Stomach (tissue), 8 donors: ENCODE measurements at regions not wholly inside any gene's neighbourhood (a gene's known extent, or its start where the extent isn't known, plus 50 kb on each side); places are given as distances from the start of the nearest gene placed in this dataset.

ENCODE experiments used
- DNase-seq, 2 donors: peaks; one replicate each; pipeline versions ENCODE4 v3.0.0 to v3.0.0-alpha.2; 2013 to 2019
- H3K27ac ChIP-seq, 5 donors: fragments of 200-600 bp in 4 of 5; sonication (generic) in 4 of 5; one replicate each; pipeline ENCODE4 v1.5.1; 2013 to 2019; ENCODE audit warnings: mild to moderate bottlenecking in 1 of 5, moderate library complexity in 1 of 5
- H3K27me3 ChIP-seq, 3 donors: fragments of 200-600 bp; sonication (generic); one replicate each; pipeline ENCODE4 v1.5.1; 2017 to 2019; ENCODE audit warnings: mixed run types in 1 of 3
- H3K36me3 ChIP-seq, 4 donors: fragments of 200-600 bp; sonication (generic); 1 replicate in 3 of 4; 2 replicates in 1 of 4; pipeline ENCODE4 v1.5.1; 2016 to 2019
- H3K4me1 ChIP-seq, 4 donors: fragments of 200-600 bp; sonication (generic); one replicate each; pipeline ENCODE4 v1.5.1; 2016 to 2019
- H3K4me3 ChIP-seq, 4 donors: fragments of 200-600 bp; sonication (generic) in 3 of 4; one replicate each; pipeline ENCODE4 v1.5.1; 2016 to 2019; ENCODE audit warnings: mild to moderate bottlenecking in 1 of 4
- H3K9me3 ChIP-seq, 4 donors: fragments of 200-600 bp; sonication (generic); one replicate each; pipeline ENCODE4 v1.5.1; 2016 to 2019
- CTCF ChIP-seq, 7 experiments: fragments of 450-650 bp in 4 of 7; fragments of 200-600 bp in 3 of 7; sonication (generic) in 3 of 7; IDR thresholded peaks; one replicate each; pipeline ENCODE4 v1.5.1; 2016 to 2019; ENCODE audit warnings: antibody characterized with exemption in 7 of 7, control low read depth in 2 of 7, mild to moderate bottlenecking in 1 of 7
- EP300 ChIP-seq: sonication (generic); formaldehyde crosslinking; IDR thresholded peaks from one replicate; pipeline ENCODE4 v1.6.1; 2017; ENCODE audit warnings: antibody characterized with exemption
- POLR2A ChIP-seq, 4 donors: fragments of 450-650 bp; IDR thresholded peaks; one replicate each; pipeline ENCODE4 v1.6.1; 2016; ENCODE audit warnings: antibody characterized with exemption in 4 of 4, control low read depth in 2 of 4, mild to moderate bottlenecking in 1 of 4, moderate library complexity in 1 of 4
- POLR2AphosphoS5 ChIP-seq, 3 donors: sonication (generic); formaldehyde crosslinking; IDR thresholded peaks; one replicate each; pipeline ENCODE4 v1.6.1; 2016; ENCODE audit warnings: antibody characterized with exemption in 3 of 3
- WGBS, 5 donors: extraction: QIAGEN DNeasy Blood & Tissue Kit in 3 of 5; methylation state at CpG; one replicate each; pipeline versions ENCODE4 v1.1.5 to v1.1.7; 2013 to 2018; 5-methylcytosine and 5-hydroxymethylcytosine counted together
- intact Hi-C: fragments of 100-400 bp; cut with DNase I; formaldehyde crosslinking; loops from one replicate; pipeline ENCODE4 v1.15.1; 2023; ENCODE audit warnings: low total_unique reads
- donor health status: healthy with polysubstance abuse.
- donor health status: Bipolar disorder and iron deficiency.
- donor health status: healthy.

- no peaks in the 10 kb centered on the region for H3K4me1 ChIP-seq
- 35 to 63% (median 55%) methylated on average over 4 of the region's 4 CpGs for WGBS, 5 donors
- H3K27ac ChIP-seq = no peak overlapping the region
- intact Hi-C loops = no loop called here
- H3K27me3 ChIP-seq = no peaks in the 10 kb centered on the region
- no peak overlapping the region for H3K4me3 ChIP-seq
- H3K9me3 ChIP-seq = no peaks in the 10 kb centered on the region
- TF ChIP-seq POLR2AphosphoS5 (IDR thresholded peaks at IDR 0.05) (no peak), CTCF (IDR thresholded peaks at IDR 0.05) (no peak), POLR2A (IDR thresholded peaks at IDR 0.05) (no peak), EP300 (no peak)
- DNase-seq = no peak
- H3K36me3 ChIP-seq = no peaks in the 10 kb centered on the region
Observed at GRCh38 chr9:118295413-118295812, 591.2 kb downstream of the TLR4 start.

DNA sequence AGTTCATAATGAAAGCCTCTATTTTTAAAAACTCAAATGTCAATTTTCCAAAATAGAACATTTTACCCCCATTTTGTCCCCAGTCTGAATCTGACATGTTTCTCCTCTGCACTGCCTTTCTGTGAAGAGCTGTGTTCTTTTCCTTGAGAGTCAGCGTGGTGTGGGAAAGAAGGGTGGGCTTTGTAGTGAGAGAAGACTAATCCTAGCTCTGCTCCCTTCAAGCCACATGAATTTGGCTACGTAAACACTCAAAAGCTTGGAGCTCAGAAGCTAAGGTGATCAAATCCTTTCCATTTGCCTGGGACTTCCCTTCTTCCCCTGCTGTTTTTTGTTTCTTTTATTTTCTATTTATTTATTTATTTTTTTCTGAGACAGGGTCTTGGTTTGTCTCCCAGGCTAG lies 598.5 kb downstream of the TLR4 start:
- no peak for DNase-seq
- intact Hi-C loops = no loop called here
- no peak overlapping the region for H3K27ac ChIP-seq
- TF ChIP-seq POLR2A (IDR thresholded peaks at IDR 0.05) (no peak), POLR2AphosphoS5 (IDR thresholded peaks at IDR 0.05) (no peak), EP300 (no peak), CTCF (IDR thresholded peaks at IDR 0.05) (no peak)
- no peaks in the 10 kb centered on the region for H3K36me3 ChIP-seq
- H3K9me3 ChIP-seq = no peaks in the 10 kb centered on the region
- WGBS, 5 donors = 51 to 81% (median 71%) methylated on average over 2 of the region's 2 CpGs
- no peak overlapping the region for H3K4me3 ChIP-seq
- H3K4me1 ChIP-seq = no peaks in the 10 kb centered on the region
- H3K27me3 ChIP-seq = no peaks in the 10 kb centered on the region

DNA sequence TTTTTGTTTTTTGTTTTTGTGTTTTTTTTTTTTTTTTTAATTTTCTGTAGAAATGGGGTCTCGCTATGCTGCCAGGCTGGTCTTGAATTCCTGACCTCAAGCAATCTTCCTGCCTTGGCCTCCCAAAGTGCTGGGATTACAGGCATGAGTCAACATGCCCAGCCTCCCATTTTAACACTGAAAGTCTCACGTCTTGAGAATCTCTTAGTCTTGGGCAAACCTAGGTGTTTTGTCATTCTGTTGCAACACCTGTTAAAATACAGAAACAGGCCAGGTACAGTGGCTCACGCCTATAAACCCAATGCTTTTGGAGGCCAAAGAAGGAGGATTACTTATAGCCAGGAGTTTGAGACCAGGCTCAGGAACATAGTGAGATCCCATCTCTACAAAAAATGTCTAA lies 599.0 kb downstream of the TLR4 start:
- 49 to 75% (median 62%) methylated on average over 3 of the region's 3 CpGs for WGBS, 5 donors
- no peak overlapping the region for H3K27ac ChIP-seq
- TF ChIP-seq POLR2AphosphoS5 (IDR thresholded peaks at IDR 0.05) (no peak), EP300 (no peak), POLR2A (IDR thresholded peaks at IDR 0.05) (no peak), CTCF (IDR thresholded peaks at IDR 0.05) (no peak)
- intact Hi-C loops = no loop called here
- DNase-seq = no peak
- no peaks in the 10 kb centered on the region for H3K36me3 ChIP-seq
- no peaks in the 10 kb centered on the region for H3K9me3 ChIP-seq
- H3K27me3 ChIP-seq = no peaks in the 10 kb centered on the region
- H3K4me1 ChIP-seq = no peaks in the 10 kb centered on the region
- no peak overlapping the region for H3K4me3 ChIP-seq

DNA sequence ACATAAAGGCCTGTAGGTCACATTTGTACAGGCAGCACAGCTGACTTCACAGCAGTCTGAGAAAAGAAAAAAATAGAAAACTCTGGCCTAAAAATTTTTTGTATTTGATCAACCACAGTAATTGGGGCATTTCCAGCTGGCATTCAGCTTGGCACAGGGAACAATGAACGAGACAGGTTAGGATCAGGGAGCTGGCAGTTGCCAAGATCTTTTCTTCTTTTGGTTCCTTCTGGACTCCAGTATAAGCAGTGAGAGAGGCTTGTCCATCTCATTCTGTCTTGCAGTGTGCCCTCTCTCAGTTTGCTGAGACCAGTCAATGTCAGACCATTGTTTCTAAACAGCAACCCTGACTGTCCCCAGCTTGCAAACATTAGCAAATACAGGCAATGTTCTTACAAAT lies 601.1 kb downstream of the TLR4 start:
- no peak overlapping the region for H3K4me3 ChIP-seq
- no peaks in the 10 kb centered on the region for H3K9me3 ChIP-seq
- H3K27me3 ChIP-seq = no peaks in the 10 kb centered on the region
- H3K27ac ChIP-seq = no peak overlapping the region
- 11 to 42% (median 18%) methylated on average over 1 of the region's 1 CpG for WGBS, 5 donors
- TF ChIP-seq POLR2A (IDR thresholded peaks at IDR 0.05) = no peak
- TF ChIP-seq POLR2AphosphoS5 (IDR thresholded peaks at IDR 0.05) = no peak
- TF ChIP-seq EP300 = no peak
- no peak for TF ChIP-seq CTCF (IDR thresholded peaks at IDR 0.05)
- DNase-seq = no peak
- H3K4me1 ChIP-seq = no peaks in the 10 kb centered on the region
- intact Hi-C loops = no loop called here
- H3K36me3 ChIP-seq = no peaks in the 10 kb centered on the region
